WTC11 (cell line): ENCODE measurements at regions not wholly inside any gene's neighbourhood (a gene's known extent, or its start where the extent isn't known, plus 50 kb on each side); places are given as distances from the start of the nearest gene placed in this dataset.

Experiments
- ATAC-seq: fragments of 200-7000 bp; cut with Tn5 transposase; 2 replicates; pipeline ENCODE4 v1.10.0; 2021; ENCODE audit warnings: mild to moderate bottlenecking, moderate library complexity
- CTCF ChIA-PET: fragments of 300-600 bp; sonication (Branson Sonifier 250); formaldehyde crosslinking; loops from one replicate; lab custom pipeline; 2021; ENCODE audit warnings: antibody characterized with exemption; lab: Charles Lee
- POLR2A ChIA-PET: fragments of 350-600 bp; sonication (Branson Sonifier 250); formaldehyde crosslinking; loops from one replicate; lab custom pipeline; 2021; ENCODE audit warnings: antibody characterized with exemption; lab: Charles Lee
- DNase-seq: peaks from one replicate; pipeline ENCODE4 v3.0.0; 2021; ENCODE audit warnings: low spot score
- H3K27ac Mint-ChIP-seq: 2 replicates; pipeline ENCODE4 v1.8.0; 2021; ENCODE audit warnings: mixed read lengths
- H3K27me3 Mint-ChIP-seq: 2 replicates; pipeline ENCODE4 v1.8.0; 2021; ENCODE audit warnings: low read depth, mild to moderate bottlenecking, moderate library complexity, mixed read lengths
- H3K36me3 Mint-ChIP-seq: 2 replicates; pipeline ENCODE4 v1.8.0; 2021; ENCODE audit warnings: mixed read lengths
- H3K4me1 Mint-ChIP-seq: 2 replicates; pipeline ENCODE4 v1.8.0; 2022; ENCODE audit warnings: mixed read lengths
- H3K4me3 Mint-ChIP-seq: 2 replicates; pipeline ENCODE4 v1.8.0; 2021; ENCODE audit warnings: mild to moderate bottlenecking, moderate library complexity, mixed read lengths
- H3K9me3 Mint-ChIP-seq: 2 replicates; pipeline ENCODE4 v1.8.0; 2021; ENCODE audit warnings: mixed read lengths
- ARID4B ChIP-seq: sonication (generic); formaldehyde crosslinking; IDR thresholded peaks from 2 replicates; pipeline ENCODE4 v1.8.0; 2023; ENCODE audit warnings: missing genetic modification reagents, mild to moderate bottlenecking, borderline replicate concordance
- CREB1 ChIP-seq: sonication (generic); formaldehyde crosslinking; IDR thresholded peaks from 2 replicates; pipeline ENCODE4 v1.8.0; 2023; ENCODE audit warnings: mild to moderate bottlenecking, missing genetic modification reagents
- FOXK1 ChIP-seq: sonication (generic); formaldehyde crosslinking; IDR thresholded peaks from 2 replicates; pipeline ENCODE4 v1.8.0; 2022; ENCODE audit warnings: mild to moderate bottlenecking, moderate library complexity, missing genetic modification reagents
- MAX ChIP-seq: sonication (generic); formaldehyde crosslinking; IDR thresholded peaks from 2 replicates; pipeline ENCODE4 v1.8.0; 2022; ENCODE audit warnings: mild to moderate bottlenecking, missing genetic modification reagents
- NR1H2 ChIP-seq: sonication (generic); formaldehyde crosslinking; IDR thresholded peaks from 2 replicates; pipeline ENCODE4 v1.9.0; 2021; ENCODE audit warnings: mild to moderate bottlenecking, moderate library complexity, missing genetic modification reagents
- NR2C2 ChIP-seq: sonication (generic); formaldehyde crosslinking; IDR thresholded peaks from 2 replicates; pipeline ENCODE4 v1.8.0; 2022; ENCODE audit warnings: mild to moderate bottlenecking, missing genetic modification reagents
- OVOL2 ChIP-seq: fragments of 250-450 bp; sonication (Bioruptor Pico); IDR thresholded peaks from 2 replicates; pipeline ENCODE4 v1.9.0; 2021; ENCODE audit warnings: mild to moderate bottlenecking, borderline replicate concordance
- PRRX2 ChIP-seq: fragments of 250-450 bp; sonication (Bioruptor Pico); IDR thresholded peaks from 2 replicates; pipeline ENCODE4 v1.8.0; 2021; ENCODE audit warnings: mild to moderate bottlenecking
- SMAD3 ChIP-seq: sonication (generic); formaldehyde crosslinking; IDR thresholded peaks from 2 replicates; pipeline ENCODE4 v1.8.0; 2022; ENCODE audit warnings: missing genetic modification reagents, mild to moderate bottlenecking, borderline replicate concordance
- SMAD4 ChIP-seq: sonication (generic); formaldehyde crosslinking; IDR thresholded peaks from 2 replicates; pipeline ENCODE4 v1.8.0; 2022; ENCODE audit warnings: mild to moderate bottlenecking, missing genetic modification reagents
- TEAD1 ChIP-seq: sonication (generic); formaldehyde crosslinking; IDR thresholded peaks from 2 replicates; pipeline ENCODE4 v1.8.0; 2022; ENCODE audit warnings: mild to moderate bottlenecking, missing genetic modification reagents
- USF1 ChIP-seq: sonication (generic); formaldehyde crosslinking; IDR thresholded peaks from 2 replicates; pipeline ENCODE4 v1.8.0; 2022; ENCODE audit warnings: mild to moderate bottlenecking, missing genetic modification reagents
- ZNF232 ChIP-seq: sonication (generic); formaldehyde crosslinking; IDR thresholded peaks from 2 replicates; pipeline ENCODE4 v1.8.0; 2022; ENCODE audit warnings: mild to moderate bottlenecking, missing genetic modification reagents
- ZNF317 ChIP-seq: sonication (generic); formaldehyde crosslinking; IDR thresholded peaks from 2 replicates; pipeline ENCODE4 v1.8.1; 2023; ENCODE audit warnings: low read depth, mild to moderate bottlenecking, moderate library complexity, missing genetic modification reagents, borderline replicate concordance
- ZNF396 ChIP-seq: fragments of 250-450 bp; sonication (Bioruptor Pico); IDR thresholded peaks from 2 replicates; pipeline ENCODE4 v1.8.0; 2021; ENCODE audit warnings: mild to moderate bottlenecking, moderate library complexity, borderline replicate concordance
- TF ChIP-seq, protein P1 (sequence below): sonication (generic); formaldehyde crosslinking; conservative IDR thresholded peaks from 2 replicates; pipeline ENCODE4 v1.8.1; 2023; ENCODE audit warnings: mild to moderate bottlenecking, low read depth, missing genetic modification reagents, moderate library complexity
- TF ChIP-seq, protein P2 (sequence below): sonication (generic); formaldehyde crosslinking; IDR thresholded peaks from 2 replicates; pipeline ENCODE4 v1.8.0; 2023; ENCODE audit warnings: missing genetic modification reagents
- TF ChIP-seq, protein P3 (sequence below): fragments of 250-450 bp; sonication (Bioruptor Pico); IDR thresholded peaks from 2 replicates; pipeline ENCODE4 v1.9.0; 2021; ENCODE audit warnings: mild to moderate bottlenecking

DNA sequence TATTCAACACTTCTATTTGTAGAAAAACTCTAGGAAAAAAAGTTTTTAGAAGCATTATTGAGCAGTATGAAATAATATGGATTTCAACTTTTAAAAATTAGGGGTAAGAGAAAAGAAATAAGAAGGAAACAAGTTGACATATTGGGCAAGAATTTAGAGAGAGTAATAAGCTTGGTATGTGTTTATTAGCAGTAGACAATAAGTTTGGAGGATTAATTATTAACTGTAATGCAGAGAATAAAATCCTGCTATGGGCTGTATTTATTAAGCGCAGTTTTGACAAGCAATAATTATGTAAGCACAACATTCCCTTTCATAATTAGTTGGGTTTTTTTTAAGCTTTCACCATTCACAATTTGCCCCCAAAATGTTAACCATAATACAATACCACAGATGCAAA, 162.7 kb upstream of the SLC7A11 start (continued):
- no peak for TF ChIP-seq ZNF232 (CRISPR knock-in tag)
- no peak for TF ChIP-seq ZNF317 (CRISPR knock-in tag)

DNA sequence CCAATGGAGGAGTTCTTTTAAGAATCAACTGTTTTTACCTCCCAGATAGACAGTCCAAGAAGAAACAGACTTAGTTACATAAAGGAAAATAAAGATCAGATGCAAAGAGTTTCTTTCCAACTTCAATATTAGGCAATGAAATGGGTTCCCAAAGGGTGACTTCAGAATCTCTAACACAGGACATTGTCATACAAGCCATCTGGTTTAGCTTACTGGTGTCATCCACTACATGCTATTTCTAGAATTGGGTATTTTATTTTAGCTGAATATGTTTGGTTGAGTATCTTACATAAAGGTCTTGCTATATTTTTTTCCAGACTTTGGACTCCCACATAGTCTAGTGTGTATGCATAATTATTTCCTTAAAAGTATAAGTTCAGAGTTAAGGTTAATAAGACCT, 162.1 kb upstream of the SLC7A11 start:
- DNase-seq (no peak), ATAC-seq (no peak)
- TF ChIP-seq FOXK1 (CRISPR knock-in tag) (no peak), NR2C2 (CRISPR knock-in tag) (no peak), OVOL2 (CRISPR knock-in tag) (no peak), CREB1 (CRISPR knock-in tag) (no peak), ARID4B (no peak), USF1 (CRISPR knock-in tag) (no peak), TEAD1 (CRISPR knock-in tag) (no peak), ZNF396 (CRISPR knock-in tag) (no peak)
- TF ChIP-seq, protein P1, sequence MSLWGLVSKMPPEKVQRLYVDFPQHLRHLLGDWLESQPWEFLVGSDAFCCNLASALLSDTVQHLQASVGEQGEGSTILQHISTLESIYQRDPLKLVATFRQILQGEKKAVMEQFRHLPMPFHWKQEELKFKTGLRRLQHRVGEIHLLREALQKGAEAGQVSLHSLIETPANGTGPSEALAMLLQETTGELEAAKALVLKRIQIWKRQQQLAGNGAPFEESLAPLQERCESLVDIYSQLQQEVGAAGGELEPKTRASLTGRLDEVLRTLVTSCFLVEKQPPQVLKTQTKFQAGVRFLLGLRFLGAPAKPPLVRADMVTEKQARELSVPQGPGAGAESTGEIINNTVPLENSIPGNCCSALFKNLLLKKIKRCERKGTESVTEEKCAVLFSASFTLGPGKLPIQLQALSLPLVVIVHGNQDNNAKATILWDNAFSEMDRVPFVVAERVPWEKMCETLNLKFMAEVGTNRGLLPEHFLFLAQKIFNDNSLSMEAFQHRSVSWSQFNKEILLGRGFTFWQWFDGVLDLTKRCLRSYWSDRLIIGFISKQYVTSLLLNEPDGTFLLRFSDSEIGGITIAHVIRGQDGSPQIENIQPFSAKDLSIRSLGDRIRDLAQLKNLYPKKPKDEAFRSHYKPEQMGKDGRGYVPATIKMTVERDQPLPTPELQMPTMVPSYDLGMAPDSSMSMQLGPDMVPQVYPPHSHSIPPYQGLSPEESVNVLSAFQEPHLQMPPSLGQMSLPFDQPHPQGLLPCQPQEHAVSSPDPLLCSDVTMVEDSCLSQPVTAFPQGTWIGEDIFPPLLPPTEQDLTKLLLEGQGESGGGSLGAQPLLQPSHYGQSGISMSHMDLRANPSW (CRISPR knock-in tag), result no peak
- Mint-ChIP-seq H3K4me1 (peaks cover 17% of the 10 kb centered on the region), H3K9me3 (peaks cover 5% of the 10 kb centered on the region), H3K27me3 (peaks cover 10% of the 10 kb centered on the region), H3K4me3 (no peak overlapping the region), H3K36me3 (0 out of 2 replicates have a peak, but pooled peaks cover 2% of the 10 kb centered on the region), H3K27ac (no peak overlapping the region)
- ChIA-PET CTCF (no interaction called here), POLR2A (no interaction called here)

GRCh38 chr4:138401334-138401733, 159.2 kb upstream of the SLC7A11 start:
- ATAC-seq (no peak), DNase-seq (no peak)
- H3K36me3 Mint-ChIP-seq, result 0 out of 2 replicates have a peak, but pooled peaks cover 2% of the 10 kb centered on the region
- H3K27me3 Mint-ChIP-seq, result peaks cover 14% of the 10 kb centered on the region
- ChIA-PET CTCF (no interaction called here), POLR2A (no interaction called here)
- H3K4me3 Mint-ChIP-seq, result no peak overlapping the region
- peaks cover 20% of the 10 kb centered on the region for H3K4me1 Mint-ChIP-seq
- H3K27ac Mint-ChIP-seq, result no peak overlapping the region
- TF ChIP-seq MAX (CRISPR knock-in tag) (no peak), SMAD4 (no peak), ZNF317 (CRISPR knock-in tag) (no peak), FOXK1 (CRISPR knock-in tag) (no peak), PRRX2 (no peak), NR1H2 (no peak), SMAD3 (CRISPR knock-in tag) (no peak)
- TF ChIP-seq, protein P2, sequence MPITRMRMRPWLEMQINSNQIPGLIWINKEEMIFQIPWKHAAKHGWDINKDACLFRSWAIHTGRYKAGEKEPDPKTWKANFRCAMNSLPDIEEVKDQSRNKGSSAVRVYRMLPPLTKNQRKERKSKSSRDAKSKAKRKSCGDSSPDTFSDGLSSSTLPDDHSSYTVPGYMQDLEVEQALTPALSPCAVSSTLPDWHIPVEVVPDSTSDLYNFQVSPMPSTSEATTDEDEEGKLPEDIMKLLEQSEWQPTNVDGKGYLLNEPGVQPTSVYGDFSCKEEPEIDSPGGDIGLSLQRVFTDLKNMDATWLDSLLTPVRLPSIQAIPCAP, result no peak
- TF ChIP-seq, protein P3, sequence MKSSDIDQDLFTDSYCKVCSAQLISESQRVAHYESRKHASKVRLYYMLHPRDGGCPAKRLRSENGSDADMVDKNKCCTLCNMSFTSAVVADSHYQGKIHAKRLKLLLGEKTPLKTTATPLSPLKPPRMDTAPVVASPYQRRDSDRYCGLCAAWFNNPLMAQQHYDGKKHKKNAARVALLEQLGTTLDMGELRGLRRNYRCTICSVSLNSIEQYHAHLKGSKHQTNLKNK, result no peak
- H3K9me3 Mint-ChIP-seq, result peaks cover 5% of the 10 kb centered on the region
